GM23338 (cell line): ENCODE measurements at regions not wholly inside any gene's neighbourhood (a gene's known extent, or its start where the extent isn't known, plus 50 kb on each side); places are given as distances from the start of the nearest gene placed in this dataset.

Experiments
- ATAC-seq: fragments of 200-7000 bp; cut with Tn5 transposase; 3 replicates; pipeline ENCODE4 v1.9.1; 2020
- DNase-seq: peaks from one replicate; pipeline ENCODE4 v3.0.0-alpha.2; 2015; ENCODE audit warnings: low spot score
- H2AFZ ChIP-seq: fragments of 200-600 bp; sonication (generic); 2 replicates; pipeline ENCODE4 v1.8.0; 2016; ENCODE audit warnings: antibody characterized with exemption, mild to moderate bottlenecking, moderate library complexity
- H3F3A ChIP-seq: fragments of 200-600 bp; sonication (generic); replicated peaks from 2 replicates; pipeline ENCODE4 v1.8.0; 2017; ENCODE audit warnings: antibody characterized with exemption, mixed run types, low read depth
- H3K27ac ChIP-seq: fragments of 200-600 bp; sonication (generic); 2 replicates; pipeline ENCODE4 v1.6.1; 2016; ENCODE audit warnings: low read depth
- H3K27me3 ChIP-seq: fragments of 200-600 bp; sonication (generic); 2 replicates; pipeline ENCODE4 v1.8.0; 2016; ENCODE audit warnings: mild to moderate bottlenecking, mixed run types, moderate library complexity; ENCODE audit not compliant: insufficient read depth
- H3K36me3 ChIP-seq: fragments of 200-600 bp; sonication (generic); 2 replicates; pipeline ENCODE4 v1.8.0; 2016; ENCODE audit warnings: mild to moderate bottlenecking; ENCODE audit not compliant: insufficient read depth
- H3K4me1 ChIP-seq: fragments of 200-600 bp; sonication (generic); 2 replicates; pipeline ENCODE4 v1.8.0; 2016; ENCODE audit warnings: mild to moderate bottlenecking, moderate library complexity; ENCODE audit not compliant: insufficient read depth
- H3K4me2 ChIP-seq: fragments of 200-600 bp; sonication (generic); 2 replicates; pipeline ENCODE4 v1.7.1; 2017; ENCODE audit warnings: mixed run types
- H3K4me3 ChIP-seq: fragments of 200-600 bp; sonication (generic); 2 replicates; pipeline ENCODE4 v1.6.1; 2016; ENCODE audit warnings: mixed run types
- H3K79me2 ChIP-seq: fragments of 200-600 bp; sonication (generic); replicated peaks from 2 replicates; pipeline ENCODE4 v1.8.0; 2017; ENCODE audit warnings: mild to moderate bottlenecking; ENCODE audit not compliant: insufficient read depth
- H3K9me2 ChIP-seq: fragments of 200-600 bp; sonication (generic); 2 replicates; pipeline ENCODE4 v1.8.0; 2017; ENCODE audit not compliant: insufficient read depth
- H4K20me1 ChIP-seq: fragments of 200-600 bp; sonication (generic); replicated peaks from 2 replicates; pipeline ENCODE4 v1.8.0; 2017; ENCODE audit warnings: mild to moderate bottlenecking; ENCODE audit not compliant: insufficient read depth
- H3K27ac Mint-ChIP-seq: 2 replicates; pipeline ENCODE4 v1.8.0; 2020; ENCODE audit warnings: inconsistent platforms, mild to moderate bottlenecking, moderate library complexity, mixed read lengths
- H3K27me3 Mint-ChIP-seq: 3 replicates; pipeline ENCODE4 v1.8.0; 2022; ENCODE audit warnings: low read depth, mild to moderate bottlenecking, moderate library complexity, mixed read lengths, inconsistent platforms; ENCODE audit not compliant: insufficient read depth, poor library complexity
- H3K36me3 Mint-ChIP-seq: 3 replicates; pipeline ENCODE4 v1.8.0; 2021; ENCODE audit warnings: low read depth, mild to moderate bottlenecking, inconsistent platforms, moderate library complexity, mixed read lengths
- H3K4me1 Mint-ChIP-seq: 3 replicates; pipeline ENCODE4 v1.8.0; 2020; ENCODE audit warnings: mild to moderate bottlenecking, inconsistent platforms, mixed read lengths
- H3K4me3 Mint-ChIP-seq: 3 replicates; pipeline ENCODE4 v1.8.0; 2021; ENCODE audit warnings: moderate library complexity, mild to moderate bottlenecking, inconsistent platforms, mixed read lengths
- H3K9me3 Mint-ChIP-seq: 3 replicates; pipeline ENCODE4 v1.8.0; 2020; ENCODE audit warnings: moderate library complexity, mild to moderate bottlenecking, inconsistent platforms, mixed read lengths
- CREB1 ChIP-seq: fragments of 250-450 bp; sonication (Bioruptor Pico); IDR thresholded peaks from 2 replicates; pipeline ENCODE4 v1.5.0; 2020; ENCODE audit warnings: low read depth, mild to moderate bottlenecking, moderate library complexity
- EZH2 ChIP-seq: fragments of 200-600 bp; sonication (generic); IDR thresholded peaks from one replicate; pipeline ENCODE4 v1.8.0; 2017; ENCODE audit warnings: antibody characterized with exemption, mild to moderate bottlenecking, low read depth; ENCODE audit not compliant: unreplicated experiment
- JUNB ChIP-seq: IDR thresholded peaks from one replicate; pipeline ENCODE4 v1.6.1; 2016; ENCODE audit warnings: antibody characterized with exemption; ENCODE audit not compliant: unreplicated experiment
- NANOG ChIP-seq: IDR thresholded peaks from 2 replicates; pipeline ENCODE4 v1.6.1; 2016; ENCODE audit warnings: antibody characterized with exemption, borderline replicate concordance
- POLR2AphosphoS5 ChIP-seq: IDR thresholded peaks from 2 replicates; pipeline ENCODE4 v1.6.1; 2016; ENCODE audit warnings: antibody characterized with exemption, low read depth
- STAT1 ChIP-seq: IDR thresholded peaks from one replicate; pipeline ENCODE4 v1.6.1; 2016; ENCODE audit warnings: antibody characterized with exemption; ENCODE audit not compliant: unreplicated experiment
- ZNF114 ChIP-seq: fragments of 250-450 bp; sonication (Bioruptor Pico); IDR thresholded peaks from 2 replicates; pipeline ENCODE4 v1.5.0; 2020; ENCODE audit warnings: mild to moderate bottlenecking, moderate library complexity
- ZNF331 ChIP-seq: fragments of 250-450 bp; sonication (Bioruptor Pico); IDR thresholded peaks from 2 replicates; pipeline ENCODE4 v1.5.0; 2020; ENCODE audit warnings: low read depth, mild to moderate bottlenecking, moderate library complexity
- TF ChIP-seq, protein P1 (sequence below): fragments of 250-450 bp; sonication (Bioruptor Pico); IDR thresholded peaks from 2 replicates; pipeline ENCODE4 v1.5.0; 2020; ENCODE audit warnings: mild to moderate bottlenecking, moderate library complexity
- TF ChIP-seq, protein P2 (sequence below): IDR thresholded peaks from one replicate; pipeline ENCODE4 v1.6.1; 2018; ENCODE audit warnings: antibody characterized with exemption; ENCODE audit not compliant: unreplicated experiment
- TF ChIP-seq, protein P3 (sequence below): IDR thresholded peaks from 2 replicates; pipeline ENCODE4 v1.6.1; 2016; ENCODE audit warnings: antibody characterized with exemption

DNA sequence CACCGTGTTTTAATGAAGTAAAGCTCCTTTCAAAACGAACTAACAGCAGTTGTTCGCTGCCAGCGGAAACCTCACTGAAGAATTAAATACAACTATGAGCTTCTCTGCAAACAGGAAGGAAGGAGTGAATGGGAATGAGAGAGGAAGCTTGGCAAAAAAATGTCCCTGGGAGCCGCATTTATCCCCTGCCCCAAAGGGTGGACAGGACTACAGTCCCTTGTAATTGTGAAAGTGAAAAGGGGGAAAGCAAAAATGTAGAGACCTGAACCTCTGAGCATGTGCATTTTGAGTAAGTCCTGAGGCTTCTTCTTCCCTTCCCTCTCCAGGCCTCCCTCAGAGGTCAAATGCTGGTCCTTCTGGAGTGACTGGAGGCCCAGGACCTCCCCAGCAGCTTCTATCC, 53.8 kb upstream of the BMP2K start:
- TF ChIP-seq EZH2 (no peak), CREB1 (CRISPR knock-in tag) (no peak), NANOG (no peak), POLR2AphosphoS5 (no peak), ZNF114 (CRISPR knock-in tag) (no peak), JUNB (no peak), ZNF331 (CRISPR knock-in tag) (no peak), STAT1 (no peak)
- TF ChIP-seq, protein P1, sequence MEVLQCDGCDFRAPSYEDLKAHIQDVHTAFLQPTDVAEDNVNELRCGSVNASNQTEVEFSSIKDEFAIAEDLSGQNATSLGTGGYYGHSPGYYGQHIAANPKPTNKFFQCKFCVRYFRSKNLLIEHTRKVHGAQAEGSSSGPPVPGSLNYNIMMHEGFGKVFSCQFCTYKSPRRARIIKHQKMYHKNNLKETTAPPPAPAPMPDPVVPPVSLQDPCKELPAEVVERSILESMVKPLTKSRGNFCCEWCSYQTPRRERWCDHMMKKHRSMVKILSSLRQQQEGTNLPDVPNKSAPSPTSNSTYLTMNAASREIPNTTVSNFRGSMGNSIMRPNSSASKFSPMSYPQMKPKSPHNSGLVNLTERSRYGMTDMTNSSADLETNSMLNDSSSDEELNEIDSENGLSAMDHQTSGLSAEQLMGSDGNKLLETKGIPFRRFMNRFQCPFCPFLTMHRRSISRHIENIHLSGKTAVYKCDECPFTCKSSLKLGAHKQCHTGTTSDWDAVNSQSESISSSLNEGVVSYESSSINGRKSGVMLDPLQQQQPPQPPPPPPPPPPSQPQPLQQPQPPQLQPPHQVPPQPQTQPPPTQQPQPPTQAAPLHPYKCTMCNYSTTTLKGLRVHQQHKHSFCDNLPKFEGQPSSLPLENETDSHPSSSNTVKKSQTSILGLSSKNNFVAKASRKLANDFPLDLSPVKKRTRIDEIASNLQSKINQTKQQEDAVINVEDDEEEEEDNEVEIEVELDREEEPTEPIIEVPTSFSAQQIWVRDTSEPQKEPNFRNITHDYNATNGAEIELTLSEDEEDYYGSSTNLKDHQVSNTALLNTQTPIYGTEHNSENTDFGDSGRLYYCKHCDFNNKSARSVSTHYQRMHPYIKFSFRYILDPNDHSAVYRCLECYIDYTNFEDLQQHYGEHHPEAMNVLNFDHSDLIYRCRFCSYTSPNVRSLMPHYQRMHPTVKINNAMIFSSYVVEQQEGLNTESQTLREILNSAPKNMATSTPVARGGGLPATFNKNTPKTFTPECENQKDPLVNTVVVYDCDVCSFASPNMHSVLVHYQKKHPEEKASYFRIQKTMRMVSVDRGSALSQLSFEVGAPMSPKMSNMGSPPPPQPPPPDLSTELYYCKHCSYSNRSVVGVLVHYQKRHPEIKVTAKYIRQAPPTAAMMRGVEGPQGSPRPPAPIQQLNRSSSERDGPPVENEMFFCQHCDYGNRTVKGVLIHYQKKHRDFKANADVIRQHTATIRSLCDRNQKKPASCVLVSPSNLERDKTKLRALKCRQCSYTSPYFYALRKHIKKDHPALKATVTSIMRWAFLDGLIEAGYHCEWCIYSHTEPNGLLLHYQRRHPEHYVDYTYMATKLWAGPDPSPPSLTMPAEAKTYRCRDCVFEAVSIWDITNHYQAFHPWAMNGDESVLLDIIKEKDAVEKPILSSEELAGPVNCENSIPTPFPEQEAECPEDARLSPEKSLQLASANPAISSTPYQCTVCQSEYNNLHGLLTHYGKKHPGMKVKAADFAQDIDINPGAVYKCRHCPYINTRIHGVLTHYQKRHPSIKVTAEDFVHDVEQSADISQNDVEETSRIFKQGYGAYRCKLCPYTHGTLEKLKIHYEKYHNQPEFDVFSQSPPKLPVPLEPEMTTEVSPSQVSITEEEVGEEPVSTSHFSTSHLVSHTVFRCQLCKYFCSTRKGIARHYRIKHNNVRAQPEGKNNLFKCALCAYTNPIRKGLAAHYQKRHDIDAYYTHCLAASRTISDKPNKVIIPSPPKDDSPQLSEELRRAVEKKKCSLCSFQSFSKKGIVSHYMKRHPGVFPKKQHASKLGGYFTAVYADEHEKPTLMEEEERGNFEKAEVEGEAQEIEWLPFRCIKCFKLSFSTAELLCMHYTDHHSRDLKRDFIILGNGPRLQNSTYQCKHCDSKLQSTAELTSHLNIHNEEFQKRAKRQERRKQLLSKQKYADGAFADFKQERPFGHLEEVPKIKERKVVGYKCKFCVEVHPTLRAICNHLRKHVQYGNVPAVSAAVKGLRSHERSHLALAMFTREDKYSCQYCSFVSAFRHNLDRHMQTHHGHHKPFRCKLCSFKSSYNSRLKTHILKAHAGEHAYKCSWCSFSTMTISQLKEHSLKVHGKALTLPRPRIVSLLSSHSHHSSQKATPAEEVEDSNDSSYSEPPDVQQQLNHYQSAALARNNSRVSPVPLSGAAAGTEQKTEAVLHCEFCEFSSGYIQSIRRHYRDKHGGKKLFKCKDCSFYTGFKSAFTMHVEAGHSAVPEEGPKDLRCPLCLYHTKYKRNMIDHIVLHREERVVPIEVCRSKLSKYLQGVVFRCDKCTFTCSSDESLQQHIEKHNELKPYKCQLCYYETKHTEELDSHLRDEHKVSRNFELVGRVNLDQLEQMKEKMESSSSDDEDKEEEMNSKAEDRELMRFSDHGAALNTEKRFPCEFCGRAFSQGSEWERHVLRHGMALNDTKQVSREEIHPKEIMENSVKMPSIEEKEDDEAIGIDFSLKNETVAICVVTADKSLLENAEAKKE = no peak
- TF ChIP-seq, protein P2, sequence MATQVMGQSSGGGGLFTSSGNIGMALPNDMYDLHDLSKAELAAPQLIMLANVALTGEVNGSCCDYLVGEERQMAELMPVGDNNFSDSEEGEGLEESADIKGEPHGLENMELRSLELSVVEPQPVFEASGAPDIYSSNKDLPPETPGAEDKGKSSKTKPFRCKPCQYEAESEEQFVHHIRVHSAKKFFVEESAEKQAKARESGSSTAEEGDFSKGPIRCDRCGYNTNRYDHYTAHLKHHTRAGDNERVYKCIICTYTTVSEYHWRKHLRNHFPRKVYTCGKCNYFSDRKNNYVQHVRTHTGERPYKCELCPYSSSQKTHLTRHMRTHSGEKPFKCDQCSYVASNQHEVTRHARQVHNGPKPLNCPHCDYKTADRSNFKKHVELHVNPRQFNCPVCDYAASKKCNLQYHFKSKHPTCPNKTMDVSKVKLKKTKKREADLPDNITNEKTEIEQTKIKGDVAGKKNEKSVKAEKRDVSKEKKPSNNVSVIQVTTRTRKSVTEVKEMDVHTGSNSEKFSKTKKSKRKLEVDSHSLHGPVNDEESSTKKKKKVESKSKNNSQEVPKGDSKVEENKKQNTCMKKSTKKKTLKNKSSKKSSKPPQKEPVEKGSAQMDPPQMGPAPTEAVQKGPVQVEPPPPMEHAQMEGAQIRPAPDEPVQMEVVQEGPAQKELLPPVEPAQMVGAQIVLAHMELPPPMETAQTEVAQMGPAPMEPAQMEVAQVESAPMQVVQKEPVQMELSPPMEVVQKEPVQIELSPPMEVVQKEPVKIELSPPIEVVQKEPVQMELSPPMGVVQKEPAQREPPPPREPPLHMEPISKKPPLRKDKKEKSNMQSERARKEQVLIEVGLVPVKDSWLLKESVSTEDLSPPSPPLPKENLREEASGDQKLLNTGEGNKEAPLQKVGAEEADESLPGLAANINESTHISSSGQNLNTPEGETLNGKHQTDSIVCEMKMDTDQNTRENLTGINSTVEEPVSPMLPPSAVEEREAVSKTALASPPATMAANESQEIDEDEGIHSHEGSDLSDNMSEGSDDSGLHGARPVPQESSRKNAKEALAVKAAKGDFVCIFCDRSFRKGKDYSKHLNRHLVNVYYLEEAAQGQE = no peak
- TF ChIP-seq, protein P3, sequence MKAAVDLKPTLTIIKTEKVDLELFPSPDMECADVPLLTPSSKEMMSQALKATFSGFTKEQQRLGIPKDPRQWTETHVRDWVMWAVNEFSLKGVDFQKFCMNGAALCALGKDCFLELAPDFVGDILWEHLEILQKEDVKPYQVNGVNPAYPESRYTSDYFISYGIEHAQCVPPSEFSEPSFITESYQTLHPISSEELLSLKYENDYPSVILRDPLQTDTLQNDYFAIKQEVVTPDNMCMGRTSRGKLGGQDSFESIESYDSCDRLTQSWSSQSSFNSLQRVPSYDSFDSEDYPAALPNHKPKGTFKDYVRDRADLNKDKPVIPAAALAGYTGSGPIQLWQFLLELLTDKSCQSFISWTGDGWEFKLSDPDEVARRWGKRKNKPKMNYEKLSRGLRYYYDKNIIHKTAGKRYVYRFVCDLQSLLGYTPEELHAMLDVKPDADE = no peak
- DNase-seq = no peak
- peaks cover 7% of the 10 kb centered on the region; the same call in 1 of the 2 replicates for H3F3A ChIP-seq
- H3K4me1 ChIP-seq = peaks cover 36% of the 10 kb centered on the region
- H3K4me3 Mint-ChIP-seq = no peak overlapping the region
- peaks cover 35% of the 10 kb centered on the region for H3K4me1 Mint-ChIP-seq
- no peaks in the 10 kb centered on the region for H4K20me1 ChIP-seq
- peaks cover 24% of the 10 kb centered on the region for H3K9me3 Mint-ChIP-seq
- H3K4me3 ChIP-seq = no peak overlapping the region
- no peak overlapping the region for H3K27ac ChIP-seq
- no peaks in the 10 kb centered on the region for H3K36me3 ChIP-seq
- H3K9me2 ChIP-seq = no peaks in the 10 kb centered on the region
- H3K27me3 ChIP-seq = peaks cover 13% of the 10 kb centered on the region; the same call in 1 of the 2 replicates
- H3K4me2 ChIP-seq = peak overlapping the region; percentile 56
- H3K27ac Mint-ChIP-seq = no peak overlapping the region
- H3K79me2 ChIP-seq = no peaks in the 10 kb centered on the region
- H3K36me3 Mint-ChIP-seq = peaks cover 19% of the 10 kb centered on the region
- H3K27me3 Mint-ChIP-seq = peaks cover 17% of the 10 kb centered on the region
- H2AFZ ChIP-seq = no peak overlapping the region
- no peak for ATAC-seq
